GM21423 (cell line): ENCODE measurements at regions not wholly inside any gene's neighbourhood (a gene's known extent, or its start where the extent isn't known, plus 50 kb on each side); places are given as distances from the start of the nearest gene placed in this dataset.
A peak's percentile ranks its signal among the peaks of the same experiment; 100 is the strongest.

ENCODE experiments used
- ATAC-seq: cut with Tn5 transposase; IDR thresholded peaks from one replicate; pipeline ENCODE4 v1.9.1; 2021; ENCODE audit warnings: mild to moderate bottlenecking, moderate library complexity; ENCODE audit not compliant: unreplicated experiment

DNA sequence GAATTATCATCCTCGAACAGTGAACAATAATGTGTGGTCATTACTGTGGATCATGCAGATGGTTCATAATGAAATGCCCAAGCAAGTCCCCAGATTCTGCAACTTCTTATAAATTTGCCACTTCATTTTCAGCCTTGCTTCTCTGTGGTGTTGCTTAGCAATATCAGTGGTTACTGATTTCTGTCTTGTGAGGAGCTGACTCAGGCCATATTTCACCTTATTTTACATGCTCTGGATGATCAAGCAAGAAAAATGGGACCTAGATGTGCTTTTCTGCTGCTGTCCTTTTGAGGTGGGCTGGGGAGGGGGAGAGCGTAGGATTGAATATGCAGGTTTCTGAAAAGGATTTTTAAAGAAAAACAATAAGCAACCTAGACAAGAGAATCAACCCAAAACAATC is 188.3 kb downstream of the SLC24A2 start:
- ATAC-seq, result no peak

DNA sequence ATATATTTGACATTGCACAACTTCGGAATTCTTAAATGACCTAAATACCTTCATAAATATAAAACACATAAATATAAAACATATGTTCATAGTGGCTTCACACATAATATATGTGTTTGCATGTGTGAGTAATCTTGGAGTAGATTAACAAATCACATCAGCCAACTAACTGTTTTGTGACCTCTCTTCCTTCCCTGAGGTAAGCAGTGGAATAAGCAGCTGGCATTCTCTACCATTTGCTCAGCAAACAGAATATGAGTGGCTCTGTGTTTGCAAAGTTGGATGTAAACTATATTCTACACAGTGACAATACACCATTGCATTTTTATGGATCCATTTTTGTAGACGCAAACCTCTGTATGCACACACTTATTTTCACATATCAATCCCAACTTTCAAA is 189.9 kb downstream of the ACER2 start:
- no peak for ATAC-seq

GRCh38 chr9:19597176-19597575 is 188.4 kb downstream of the ACER2 start:
- no peak for ATAC-seq

GRCh38 chr9:19595003-19595402 is 186.2 kb downstream of the ACER2 start:
- no peak for ATAC-seq

GRCh38 chr9:19587678-19588077 is 178.9 kb downstream of the ACER2 start:
- no peak for ATAC-seq

DNA sequence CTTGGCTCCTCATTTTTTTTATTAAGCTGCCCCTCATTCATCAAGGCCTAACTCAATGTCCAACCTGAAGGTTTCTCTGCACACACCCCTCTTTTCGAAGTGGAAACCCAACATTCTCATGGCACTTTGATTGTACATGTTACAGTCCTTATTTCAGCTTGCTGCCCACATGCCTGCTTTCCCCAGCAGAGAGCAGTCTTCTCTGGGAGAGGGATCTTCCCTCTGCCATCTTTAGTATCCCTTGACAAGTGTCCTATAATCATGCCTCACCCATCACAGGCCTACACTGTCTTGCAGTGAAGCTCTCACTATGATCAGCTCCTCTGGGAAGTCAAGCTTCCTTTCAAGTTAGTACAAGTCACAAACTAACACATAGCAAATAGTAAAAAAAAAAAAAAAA is 175.1 kb downstream of the ACER2 start:
- no peak for ATAC-seq

- ATAC-seq, result no peak
Measured at GRCh38 chr9:19577411-19577810, 168.6 kb downstream of the ACER2 start.

GRCh38 chr9:19568946-19569345 is 160.1 kb downstream of the ACER2 start:
- no peak for ATAC-seq

GRCh38 chr9:19564396-19565061 is 155.7 kb downstream of the ACER2 start:
- no peak for ATAC-seq

DNA sequence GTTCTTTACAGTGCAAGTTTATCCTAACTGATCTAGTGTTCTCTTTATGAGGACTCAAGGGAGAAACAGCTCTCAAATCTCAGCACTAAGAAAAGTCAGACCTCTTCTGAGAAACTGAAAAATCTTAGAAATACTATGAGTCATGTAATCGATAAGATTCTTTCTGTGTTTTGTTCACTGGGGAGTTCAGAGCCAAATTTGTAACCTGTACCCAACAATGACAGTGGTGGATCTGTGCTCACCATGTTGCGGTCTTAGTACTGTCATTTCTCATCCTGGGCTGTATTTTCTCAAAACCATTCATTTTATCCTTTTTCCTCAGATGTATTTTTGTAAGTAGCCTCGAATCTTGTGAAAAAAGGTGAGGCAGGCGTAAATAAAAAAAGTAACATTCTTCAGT is 146.4 kb downstream of the ACER2 start:
- no peak for ATAC-seq

DNA sequence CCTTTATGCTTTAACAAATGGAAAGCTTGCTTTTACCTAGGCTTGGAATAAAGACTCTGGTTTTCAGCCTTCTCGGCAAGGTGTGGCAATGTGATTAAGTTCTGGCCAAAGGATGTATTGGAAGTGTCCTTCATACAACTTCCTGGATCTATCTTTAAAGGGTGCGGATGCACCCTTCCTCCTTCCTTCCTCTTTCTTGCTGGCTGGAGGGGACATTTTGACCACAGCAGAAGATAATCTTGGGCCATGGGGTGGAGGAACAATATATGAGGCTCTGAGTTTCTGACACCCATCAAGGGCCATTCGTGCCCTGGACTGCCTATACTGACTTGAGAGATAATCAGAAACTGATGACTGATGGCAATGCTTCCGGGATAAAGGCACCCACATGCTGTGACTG is 145.7 kb downstream of the ACER2 start:
- no peak for ATAC-seq

GRCh38 chr9:19553441-19553840 is 144.6 kb downstream of the ACER2 start:
- no peak for ATAC-seq

DNA sequence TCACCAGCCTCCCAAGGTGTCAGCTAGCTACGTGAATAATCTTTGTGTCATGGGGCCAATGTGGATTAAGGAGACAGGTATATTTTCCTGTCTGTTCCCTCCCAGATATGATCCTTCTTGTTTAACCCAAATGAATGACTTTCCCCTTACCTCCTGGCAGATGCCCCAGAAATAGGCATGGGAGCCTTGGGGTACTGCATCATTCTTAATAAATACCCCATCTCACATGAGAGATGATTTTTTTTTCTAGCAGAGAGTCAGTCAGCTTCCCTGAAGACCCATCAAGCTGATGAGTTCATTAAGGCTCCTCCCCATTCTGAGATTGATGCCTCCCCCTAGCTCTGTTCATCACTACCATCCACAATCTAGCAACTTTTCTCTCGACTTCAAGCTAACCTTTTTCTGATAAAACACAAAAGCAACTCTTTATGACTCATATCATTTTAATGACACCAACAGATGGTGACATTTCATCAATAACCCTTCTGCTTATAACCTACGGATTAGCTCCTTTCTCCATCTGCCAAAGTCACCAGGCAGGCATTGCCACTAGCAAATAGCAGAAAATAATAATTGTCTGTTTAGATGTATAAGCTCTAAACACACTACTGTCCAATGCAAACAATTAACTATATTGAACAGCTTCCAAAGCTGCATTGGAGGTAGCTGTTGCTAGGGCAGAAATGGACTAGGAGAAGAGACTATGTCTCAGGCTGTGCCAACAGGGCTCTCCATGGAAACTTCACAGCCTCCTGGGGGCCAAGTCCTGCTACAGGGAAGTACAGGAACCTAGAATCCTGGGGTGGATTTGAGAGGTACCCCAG is 143.7 kb downstream of the ACER2 start:
- ATAC-seq, result no peak

GRCh38 chr9:19551124-19551929 is 142.5 kb downstream of the ACER2 start:
- ATAC-seq, result peak; percentile 57

GRCh38 chr9:19550009-19550408 is 141.2 kb downstream of the ACER2 start:
- ATAC-seq, result no peak

GRCh38 chr9:19533373-19533772 is 124.6 kb downstream of the ACER2 start:
- no peak for ATAC-seq

DNA sequence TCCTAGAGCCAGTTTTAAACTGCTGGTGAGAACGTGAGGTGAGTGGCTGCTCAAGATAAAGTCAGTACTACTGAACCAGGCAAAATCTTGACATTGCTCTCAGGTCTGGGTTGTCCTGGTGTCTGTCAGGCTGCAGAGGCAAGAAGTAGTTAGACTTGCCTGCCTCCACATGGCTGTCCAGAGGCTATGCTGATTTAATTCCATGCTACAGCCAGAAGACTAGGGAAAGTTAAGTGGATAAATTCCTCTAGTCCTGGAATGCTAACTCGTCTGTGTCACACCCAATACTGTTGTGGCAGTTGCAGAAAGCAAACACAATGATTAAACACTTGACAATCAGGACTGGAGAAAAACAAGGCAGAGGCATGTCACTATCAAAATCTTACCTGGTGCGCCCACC is 118.9 kb downstream of the ACER2 start:
- no peak for ATAC-seq

GRCh38 chr9:19522558-19522957 is 113.7 kb downstream of the ACER2 start:
- no peak for ATAC-seq

- ATAC-seq, result no peak
Measured at GRCh38 chr9:19521205-19521604, 112.4 kb downstream of the ACER2 start.

GRCh38 chr9:19517202-19517942 is 108.6 kb downstream of the ACER2 start:
- ATAC-seq, result no peak

DNA sequence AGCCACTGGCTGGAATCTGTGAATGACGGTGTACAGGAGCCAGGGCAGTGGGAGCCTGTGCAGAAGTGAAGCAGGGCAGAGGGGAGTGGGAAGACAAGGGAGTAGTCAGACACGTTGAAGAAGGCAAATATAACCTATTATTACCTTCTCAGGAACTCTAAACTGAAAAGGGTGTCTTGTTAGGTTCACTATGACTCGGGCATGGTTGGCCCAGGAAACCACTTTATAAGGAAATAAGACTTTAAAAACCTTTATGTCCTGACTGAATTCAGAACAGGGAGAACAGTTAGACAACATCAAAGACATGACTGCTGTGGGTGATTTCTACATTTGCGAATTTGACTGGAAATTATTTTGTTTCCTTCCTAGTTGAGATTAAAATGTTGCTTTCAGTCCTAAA is 107.5 kb downstream of the ACER2 start:
- no peak for ATAC-seq
